Ammon's horn (tissue), 1 donor: ENCODE measurements at regions not wholly inside any gene's neighbourhood (a gene's known extent, or its start where the extent isn't known, plus 50 kb on each side); places are given as distances from the start of the nearest gene placed in this dataset.
"Not testable (repeated sequence)": the region's sequence is repeated elsewhere in the genome, so short reads cannot be mapped to it uniquely, and the experiment has no call there.

Experiments
- DNase-seq: peaks from one replicate; pipeline ENCODE4 v3.0.0-alpha.2; 2016; ENCODE audit warnings: low spot score

- DNase-seq: no peak
Measured at GRCh38 chr6:146985966-146986365, 218.3 kb upstream of the STXBP5 start.

- not testable (repeated sequence) for DNase-seq
Measured at GRCh38 chr6:146987938-146988337, 216.3 kb upstream of the STXBP5 start.

GRCh38 chr6:146989860-146990259 lies 214.4 kb upstream of the STXBP5 start:
- no peak for DNase-seq

- no peak for DNase-seq
Measured at GRCh38 chr6:146990284-146990683, 213.9 kb upstream of the STXBP5 start.

GRCh38 chr6:146990821-146991798 lies 213.1 kb upstream of the STXBP5 start:
- no peak for DNase-seq

- no peak for DNase-seq
Measured at GRCh38 chr6:146997062-146997461, 207.2 kb upstream of the STXBP5 start.

- no peak for DNase-seq
Measured at GRCh38 chr6:146999766-147000165, 204.5 kb upstream of the STXBP5 start.

- no peak for DNase-seq
Measured at GRCh38 chr6:147000545-147001488, 203.4 kb upstream of the STXBP5 start.

- no peak for DNase-seq
Measured at GRCh38 chr6:147001621-147002020, 202.6 kb upstream of the STXBP5 start.

GRCh38 chr6:147003186-147003585 lies 201.0 kb upstream of the STXBP5 start:
- DNase-seq: no peak

- no peak for DNase-seq
Measured at GRCh38 chr6:147005499-147005898, 198.7 kb upstream of the STXBP5 start.

- no peak for DNase-seq
Measured at GRCh38 chr6:147007441-147007840, 196.8 kb upstream of the STXBP5 start.

- no peak for DNase-seq
Measured at GRCh38 chr6:147009358-147009757, 194.9 kb upstream of the STXBP5 start.

- no peak for DNase-seq
Measured at GRCh38 chr6:147015674-147016073, 188.5 kb upstream of the STXBP5 start.

- no peak for DNase-seq
Measured at GRCh38 chr6:147016440-147016839, 187.8 kb upstream of the STXBP5 start.

- no peak for DNase-seq
Measured at GRCh38 chr6:147017153-147017552, 187.1 kb upstream of the STXBP5 start.

- no peak for DNase-seq
Measured at GRCh38 chr6:147019001-147019400, 185.2 kb upstream of the STXBP5 start.

- DNase-seq: no peak
Measured at GRCh38 chr6:147022041-147022440, 182.2 kb upstream of the STXBP5 start.

- DNase-seq: no peak
Measured at GRCh38 chr6:147023148-147023547, 181.1 kb upstream of the STXBP5 start.

GRCh38 chr6:147023581-147023980 lies 180.6 kb upstream of the STXBP5 start:
- DNase-seq: no peak

- no peak for DNase-seq
Measured at GRCh38 chr6:147029923-147030322, 174.3 kb upstream of the STXBP5 start.

GRCh38 chr6:147033267-147033666 lies 170.9 kb upstream of the STXBP5 start:
- DNase-seq: no peak

GRCh38 chr6:147035886-147036285 lies 168.3 kb upstream of the STXBP5 start:
- DNase-seq: no peak
